ENCODE measurements at regions not wholly inside any gene's neighbourhood (a gene's known extent, or its start where the extent isn't known, plus 50 kb on each side); places are given as distances from the start of the nearest gene placed in this dataset.
"Not testable (repeated sequence)": the region's sequence is repeated elsewhere in the genome, so short reads cannot be mapped to it uniquely, and the experiment has no call there.

DNA sequence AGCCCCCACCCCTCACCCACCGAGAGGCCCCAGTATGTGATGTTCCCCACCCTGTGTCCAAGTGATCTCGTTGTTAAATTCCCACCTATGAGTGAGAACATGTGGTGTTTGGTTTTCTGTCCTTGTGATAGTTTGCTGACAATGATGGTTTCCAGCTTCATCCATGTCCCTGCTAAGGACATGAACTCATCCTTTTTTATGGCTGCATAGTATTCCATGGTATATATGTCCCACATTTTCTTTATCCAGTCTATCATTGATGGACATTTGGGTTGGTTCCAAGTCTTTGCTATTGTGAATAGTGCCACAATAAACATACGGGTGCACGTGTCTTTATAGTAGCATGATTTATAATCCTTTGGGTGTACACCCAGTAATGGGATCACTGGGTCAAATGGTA lies 79.2 kb downstream of the PXDC1 start:
- DNase-seq: not testable (repeated sequence)

DNA sequence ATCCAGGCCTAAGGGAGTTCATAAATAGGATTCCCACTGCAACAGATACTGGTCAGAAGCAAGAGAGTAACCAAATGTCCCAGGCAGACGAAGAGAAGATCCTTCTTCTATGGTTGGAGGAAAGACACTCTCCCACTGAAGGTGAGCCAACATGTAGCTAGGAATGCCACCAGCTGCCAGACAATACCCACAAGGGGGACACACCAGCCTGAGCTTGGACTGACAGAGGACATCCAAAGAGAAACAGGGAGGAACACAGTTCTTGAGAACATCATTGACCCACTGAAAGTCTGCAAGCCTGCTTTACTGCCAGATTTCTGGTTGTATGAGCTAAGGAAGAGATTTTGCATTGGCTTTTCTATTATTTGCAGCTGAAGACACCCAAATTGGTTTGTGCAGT lies 80.1 kb downstream of the PXDC1 start:
- no peak for DNase-seq

DNA sequence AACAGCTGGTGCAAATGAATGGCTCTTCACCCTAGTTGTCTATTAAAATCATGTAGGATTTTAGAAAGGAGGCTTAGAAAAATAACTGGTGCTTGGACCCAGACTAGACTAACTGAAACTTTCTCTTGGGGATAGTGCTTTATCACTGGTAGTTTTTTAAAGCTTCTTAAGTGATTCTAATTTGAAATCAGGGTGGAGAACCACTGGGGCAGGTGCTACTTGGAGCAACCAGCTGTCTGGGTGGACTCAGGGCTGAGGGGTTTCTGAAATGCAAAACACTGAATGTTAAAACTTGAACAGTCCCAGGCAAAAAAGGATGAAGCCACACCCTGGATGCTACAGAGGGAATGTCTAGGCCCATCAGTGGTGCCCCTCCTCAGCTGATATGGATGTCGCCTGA lies 81.2 kb downstream of the PXDC1 start:
- DNase-seq: no peak

DNA sequence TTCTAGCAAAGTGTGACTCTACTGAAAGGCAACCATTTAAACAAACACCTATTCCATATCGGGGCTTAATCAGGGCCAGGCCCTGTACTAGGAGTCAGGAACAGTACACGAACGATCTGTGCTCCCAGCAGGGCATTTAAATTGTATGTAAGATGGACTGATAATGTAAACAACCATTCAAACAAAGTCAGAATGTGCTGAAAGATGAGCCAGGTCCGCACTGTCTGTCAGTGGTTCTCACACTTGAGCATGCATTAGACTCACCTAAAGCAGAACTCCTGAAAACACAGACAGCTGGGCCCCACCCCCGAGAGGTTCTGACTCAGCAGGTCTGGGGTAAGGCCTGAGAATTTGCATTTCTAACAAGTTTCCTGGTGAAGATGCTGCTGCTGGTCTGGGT lies 81.6 kb downstream of the PXDC1 start:
- DNase-seq: peak; percentile 77

DNA sequence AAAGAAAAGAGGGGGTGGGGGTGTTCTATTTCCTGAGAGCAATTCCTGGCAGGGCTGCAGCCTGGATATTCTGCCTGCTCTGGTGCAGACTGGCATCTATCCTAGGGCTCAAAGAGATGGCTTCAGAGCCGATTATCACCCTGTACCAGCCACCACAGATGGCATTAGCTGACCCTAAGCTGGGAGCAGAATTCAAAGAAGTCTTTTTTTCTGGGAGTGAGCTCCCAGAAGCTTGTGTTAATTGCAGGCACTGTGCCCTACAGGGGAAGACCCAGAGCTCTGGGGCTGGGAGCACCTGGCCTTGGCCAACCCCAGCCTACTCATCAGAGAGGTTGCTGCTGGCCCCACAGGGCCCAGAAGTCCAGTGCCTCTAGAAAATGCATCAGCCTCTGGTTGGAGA lies 85.9 kb downstream of the PXDC1 start:
- no peak for DNase-seq

DNA sequence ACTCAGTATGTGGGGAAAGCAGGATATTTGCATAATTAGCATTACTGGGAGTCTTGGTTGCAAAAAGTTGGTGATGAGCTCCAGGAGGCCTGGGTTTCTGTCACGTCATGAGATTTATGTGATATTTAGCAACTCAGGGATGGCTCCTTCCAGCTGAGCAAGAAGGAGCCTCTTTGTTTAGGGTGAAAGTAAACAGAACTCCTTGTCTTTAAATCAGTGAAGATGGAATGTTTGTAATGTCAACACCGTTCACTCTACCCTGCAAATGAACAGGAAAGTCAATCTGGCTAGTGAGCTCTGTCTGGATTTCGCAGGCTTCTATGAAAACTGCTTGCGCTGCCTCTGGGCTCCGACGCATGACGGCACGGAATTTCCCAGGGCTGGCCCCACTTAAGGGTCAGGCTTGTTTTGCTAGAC lies 86.9 kb downstream of the PXDC1 start:
- DNase-seq: peak; percentile 97

DNA sequence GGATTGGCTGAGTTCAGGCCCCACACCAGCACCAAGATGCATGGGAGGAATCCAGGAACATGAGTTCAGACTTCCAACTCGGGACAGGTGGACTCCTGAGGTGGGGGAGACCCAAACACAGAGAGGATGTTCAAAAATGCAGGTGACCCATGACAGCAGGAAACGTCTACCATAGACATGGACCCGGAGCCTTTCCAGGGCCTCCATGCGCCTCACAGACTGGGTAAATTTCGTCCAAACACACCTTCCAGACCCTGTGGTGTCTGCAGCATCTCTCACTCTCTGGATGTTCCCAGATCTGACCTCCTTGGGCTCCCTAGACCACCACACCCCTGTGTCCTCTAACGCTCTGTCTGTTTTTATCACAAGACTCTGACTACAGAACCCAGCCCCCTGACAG lies 87.7 kb downstream of the PXDC1 start:
- DNase-seq: no peak

DNA sequence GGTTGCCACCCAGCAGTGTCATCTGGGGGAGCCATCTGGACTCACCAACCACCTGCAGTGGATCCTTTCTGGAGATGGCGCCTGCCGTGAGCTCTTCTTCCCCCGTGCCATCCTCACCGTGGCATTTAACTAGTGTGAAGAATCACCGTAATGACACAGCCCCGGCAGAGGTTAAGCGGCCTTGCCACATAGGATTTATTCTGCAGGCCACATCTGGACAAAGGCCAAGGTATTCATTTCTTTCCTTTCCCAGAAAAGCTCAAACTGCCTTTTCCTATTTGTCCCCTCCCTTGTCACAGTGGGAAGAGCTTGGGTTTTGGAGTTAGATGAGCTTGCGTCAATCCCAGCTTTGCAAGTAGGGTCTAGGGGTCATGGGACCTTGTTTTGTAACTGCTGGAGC lies 88.4 kb downstream of the PXDC1 start:
- no peak for DNase-seq

DNA sequence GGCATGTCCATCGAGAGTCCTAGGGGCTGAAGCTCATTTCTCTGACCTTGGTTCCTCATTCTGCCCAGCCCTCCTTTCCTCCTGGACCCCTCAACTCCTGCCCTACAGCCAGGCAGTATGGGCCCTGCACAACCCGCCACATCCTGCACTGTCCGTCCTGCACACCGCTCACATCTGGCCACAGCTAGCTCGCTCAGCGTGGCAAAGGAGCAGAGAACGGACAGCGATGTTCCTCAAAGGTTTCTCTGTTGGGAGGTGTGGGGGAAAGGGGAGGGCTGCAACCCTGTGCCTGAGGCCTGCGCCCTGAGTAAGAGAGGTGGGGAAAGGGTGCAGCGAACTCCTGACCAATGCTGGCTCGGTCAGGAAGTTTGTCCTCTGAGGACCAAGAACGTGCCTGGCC lies 90.1 kb downstream of the PXDC1 start:
- DNase-seq: no peak

DNA sequence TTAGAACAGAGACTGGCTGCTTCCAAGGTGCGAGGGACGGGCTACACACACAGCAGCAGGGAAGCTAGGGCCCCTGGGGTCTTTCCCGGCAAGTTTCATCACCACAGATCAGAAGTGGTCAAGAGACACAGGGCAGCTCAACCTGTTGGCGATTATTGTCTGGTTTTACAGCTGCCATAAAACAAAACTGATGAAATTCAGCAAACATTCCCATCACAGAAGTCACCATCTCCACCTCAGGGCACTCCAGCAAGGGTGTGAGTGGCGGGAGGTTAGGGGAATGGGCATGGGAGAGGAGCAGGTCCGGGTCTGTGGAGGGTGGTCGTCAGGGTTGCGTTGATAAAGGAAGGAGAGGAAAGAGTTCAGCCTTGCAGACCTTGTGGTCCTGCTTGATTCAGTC lies 91.0 kb downstream of the PXDC1 start:
- DNase-seq: no peak

DNA sequence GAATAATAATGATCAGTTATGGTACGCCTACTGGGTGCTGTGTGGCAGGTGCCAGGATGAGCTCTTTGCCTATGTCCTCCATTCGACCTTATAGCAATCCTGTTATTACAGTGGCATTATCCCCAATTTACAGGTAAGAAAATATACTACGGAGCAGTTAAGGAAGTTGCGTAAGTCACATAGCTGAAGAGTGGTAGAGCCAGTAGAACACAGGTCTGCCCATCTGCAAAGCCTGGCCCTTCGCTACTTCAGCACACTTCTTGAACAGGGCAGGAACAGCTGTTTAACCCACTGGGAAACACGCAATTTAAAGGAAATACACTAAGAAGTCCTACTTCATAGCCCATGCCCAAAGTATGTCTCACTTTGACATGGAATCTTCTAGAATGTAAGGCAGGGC lies 91.8 kb downstream of the PXDC1 start:
- DNase-seq: no peak

DNA sequence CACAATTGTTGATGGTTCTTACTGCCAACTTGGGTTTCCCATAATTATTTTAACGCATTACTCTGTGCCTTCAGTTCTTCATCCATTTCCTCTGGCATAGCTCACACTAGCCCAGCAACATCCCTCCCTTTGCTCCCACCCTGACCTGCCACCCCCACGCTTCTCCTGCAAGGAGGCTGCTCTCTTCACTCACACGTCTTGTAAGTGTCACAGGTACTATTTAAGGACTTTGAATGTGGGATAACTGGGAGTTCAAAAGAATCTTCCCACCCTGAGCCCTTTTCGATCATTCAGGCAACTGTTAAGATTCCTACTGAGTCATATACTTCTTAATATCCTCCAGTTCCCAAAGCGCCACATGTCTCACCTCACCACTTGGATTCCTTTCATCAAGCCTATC lies 95.4 kb downstream of the PXDC1 start:
- no peak for DNase-seq

DNA sequence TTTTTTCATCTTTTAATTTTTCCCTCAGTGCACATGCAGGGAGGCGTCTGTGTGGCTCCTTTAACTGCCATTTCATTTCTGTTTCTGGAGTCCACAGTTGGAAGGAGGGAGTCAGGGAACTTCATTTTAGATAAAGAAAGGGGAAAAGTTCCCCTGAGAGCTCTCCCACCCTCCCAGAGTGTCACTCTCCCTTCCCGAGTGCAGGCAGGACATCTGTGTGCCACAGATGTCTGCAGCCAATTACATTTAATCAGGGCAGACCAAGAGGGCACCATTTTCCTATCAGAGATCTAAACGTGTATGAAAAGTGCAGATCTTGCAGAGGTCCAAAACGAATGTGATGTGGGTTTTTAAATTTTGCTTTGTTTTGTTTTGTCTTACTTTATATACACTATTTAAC lies 96.6 kb downstream of the PXDC1 start:
- no peak for DNase-seq

DNA sequence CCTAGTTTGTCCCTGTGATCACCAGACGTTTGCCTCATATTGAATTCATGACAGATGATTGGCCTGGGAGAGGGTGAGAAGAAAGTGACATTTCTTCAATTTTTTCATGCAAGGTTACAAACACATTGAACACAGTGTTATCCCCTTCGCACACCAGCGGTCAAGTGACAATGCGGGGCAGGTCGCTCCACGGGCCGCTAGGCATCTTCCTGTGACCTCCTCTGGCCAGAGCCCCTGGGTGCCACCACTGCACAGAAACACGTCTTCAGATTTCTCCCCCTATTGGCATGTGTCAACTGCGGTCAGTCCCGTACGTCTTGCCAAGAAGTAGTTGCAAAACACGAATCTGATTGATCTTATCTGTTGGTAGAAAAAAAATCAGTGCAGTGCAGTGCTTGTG lies 97.1 kb downstream of the PXDC1 start:
- no peak for DNase-seq

DNA sequence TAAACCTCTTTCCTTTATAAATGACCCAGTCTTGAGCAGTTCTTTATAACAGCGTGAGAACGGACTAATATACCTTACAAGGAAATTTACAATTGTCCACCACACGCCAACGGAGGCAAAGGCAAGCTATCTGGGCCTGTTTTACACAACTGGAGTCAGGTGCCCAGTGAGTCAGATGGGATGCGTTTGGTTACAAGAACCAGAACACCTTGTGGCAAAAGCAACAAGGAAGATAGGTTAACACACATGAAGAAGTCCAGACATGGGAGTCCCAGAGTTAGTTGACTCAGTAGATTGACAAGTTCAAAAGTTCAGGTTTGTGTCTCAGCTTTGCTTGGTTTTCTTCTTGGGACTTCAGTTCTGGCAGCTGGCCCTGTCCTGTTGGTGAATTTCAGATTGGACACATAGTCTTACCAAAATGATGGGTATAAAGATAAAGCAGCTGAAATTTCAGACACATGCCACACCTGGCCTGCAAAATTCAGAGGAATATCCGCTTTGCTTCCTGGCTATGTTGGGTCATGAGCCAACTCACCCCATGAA lies 97.9 kb downstream of the PXDC1 start:
- DNase-seq: no peak

DNA sequence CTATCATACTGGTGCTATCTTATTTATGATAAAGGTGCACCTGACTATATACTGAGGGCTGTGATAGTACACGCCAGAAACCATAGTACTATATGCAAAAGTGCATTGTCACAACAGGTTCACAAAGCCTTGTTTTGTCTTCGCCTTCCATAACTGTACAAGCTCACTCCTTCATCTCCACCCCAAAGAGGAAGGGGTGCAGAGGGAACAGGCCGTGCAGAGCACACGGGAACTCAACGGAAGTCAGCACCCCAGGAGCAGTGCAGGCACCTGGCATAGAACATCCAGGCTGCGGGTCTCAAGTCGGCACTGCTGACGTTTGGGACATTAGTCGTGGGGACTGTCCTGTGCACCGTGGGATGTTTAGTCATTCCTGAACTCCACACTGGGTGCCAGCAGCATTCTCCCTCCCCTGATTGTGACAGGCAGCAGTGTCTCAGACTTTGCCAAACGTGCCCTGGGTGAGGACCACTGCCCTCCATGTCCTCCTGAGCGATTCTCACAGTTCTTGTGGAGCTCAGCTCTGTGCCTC lies 99.7 kb downstream of the PXDC1 start:
- DNase-seq: no peak

DNA sequence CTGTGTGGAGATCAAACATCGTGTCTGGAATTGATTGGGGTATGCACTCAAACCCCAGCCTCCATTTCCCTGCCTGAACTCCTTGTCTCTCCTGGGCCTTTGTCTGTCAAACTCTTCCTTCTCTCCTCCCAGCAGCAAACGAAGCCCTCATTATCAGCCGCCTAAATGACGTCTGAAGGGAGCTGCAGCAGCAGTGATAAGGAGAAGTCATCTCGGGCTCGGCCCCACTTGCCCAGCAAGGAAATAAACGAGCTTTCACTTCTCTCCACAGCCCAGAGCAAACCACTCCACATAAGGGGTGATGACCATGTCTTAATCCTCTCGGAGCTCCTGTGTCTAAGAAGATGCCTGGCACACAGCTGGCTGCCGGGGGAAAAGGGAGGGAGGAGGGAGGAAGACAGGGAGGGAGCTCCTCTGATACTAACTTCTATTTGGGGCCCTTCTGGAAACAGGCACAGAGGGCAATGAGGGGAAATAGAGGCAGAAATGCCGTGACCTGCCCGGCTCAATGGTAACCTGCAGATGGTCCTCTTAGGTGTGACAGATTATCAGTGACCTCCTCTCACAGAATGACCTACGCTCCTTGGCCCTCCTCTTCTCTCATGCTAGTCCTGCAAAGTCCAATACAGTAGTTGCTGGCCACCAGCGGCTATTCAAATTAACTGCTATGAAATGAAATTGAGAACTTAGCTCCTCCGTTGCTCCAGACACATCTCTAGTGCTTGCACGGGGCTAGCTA lies 100.4 kb downstream of the PXDC1 start:
- DNase-seq: no peak

DNA sequence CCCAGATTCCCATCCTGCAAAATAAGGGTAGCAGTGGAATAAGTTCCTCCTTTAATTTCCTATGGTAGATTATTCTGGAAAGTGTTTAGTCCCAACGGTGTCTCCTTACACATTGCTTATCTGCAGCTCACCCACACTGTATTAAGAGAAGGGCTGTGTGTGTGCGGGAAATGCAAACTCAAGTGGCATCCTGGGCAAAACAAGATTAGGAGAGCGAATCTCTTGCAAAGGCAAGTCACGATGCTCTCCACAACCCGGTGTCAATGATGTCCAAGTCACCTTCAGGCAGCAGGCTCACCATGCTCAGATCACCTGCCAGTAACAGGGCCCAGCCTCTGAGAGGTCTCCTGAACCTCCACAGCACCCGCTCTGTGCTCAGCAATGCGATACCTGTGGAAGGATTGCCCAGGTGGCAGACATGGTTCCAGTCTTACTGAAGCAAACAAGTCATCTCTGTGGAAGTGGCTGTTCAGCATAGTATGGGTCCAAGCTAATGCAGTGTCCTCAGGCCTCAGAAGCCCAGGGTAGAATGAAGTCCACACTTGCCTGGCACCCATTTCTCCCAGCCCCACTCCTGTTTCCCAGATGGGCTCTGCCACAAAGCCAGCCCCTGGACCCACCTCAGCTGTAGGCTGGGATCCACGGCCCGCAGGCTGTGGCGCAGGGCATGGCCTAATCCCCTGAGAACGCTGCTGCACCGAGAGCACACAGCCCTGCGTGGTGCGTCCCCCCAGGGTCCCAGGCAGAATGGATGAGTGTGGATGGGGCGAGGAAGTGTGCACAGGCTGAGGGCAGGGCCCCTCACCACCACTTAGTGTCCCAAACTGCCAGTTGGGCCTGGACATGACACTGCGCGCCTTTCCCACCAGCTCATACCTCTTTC lies 101.2 kb downstream of the PXDC1 start:
- DNase-seq: no peak

DNA sequence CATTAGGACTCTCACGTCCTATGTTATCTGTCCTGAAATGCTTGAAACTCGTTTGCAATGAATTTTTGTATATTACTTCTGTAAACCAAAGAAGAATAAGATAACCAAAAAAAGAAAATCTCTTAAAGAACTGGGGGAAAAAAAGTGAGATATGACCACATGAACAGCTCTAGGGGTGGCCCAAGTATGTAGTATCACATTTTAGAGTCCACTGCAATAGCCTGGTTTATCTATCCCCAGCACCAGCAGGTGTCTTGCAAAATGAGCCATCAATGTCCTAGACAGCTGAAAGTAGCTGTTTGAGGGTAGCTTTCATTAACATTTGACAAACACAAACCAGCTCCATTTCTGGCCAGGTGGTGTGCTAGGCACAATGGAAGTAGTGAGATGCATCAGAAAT lies 102.8 kb downstream of the PXDC1 start:
- no peak for DNase-seq

DNA sequence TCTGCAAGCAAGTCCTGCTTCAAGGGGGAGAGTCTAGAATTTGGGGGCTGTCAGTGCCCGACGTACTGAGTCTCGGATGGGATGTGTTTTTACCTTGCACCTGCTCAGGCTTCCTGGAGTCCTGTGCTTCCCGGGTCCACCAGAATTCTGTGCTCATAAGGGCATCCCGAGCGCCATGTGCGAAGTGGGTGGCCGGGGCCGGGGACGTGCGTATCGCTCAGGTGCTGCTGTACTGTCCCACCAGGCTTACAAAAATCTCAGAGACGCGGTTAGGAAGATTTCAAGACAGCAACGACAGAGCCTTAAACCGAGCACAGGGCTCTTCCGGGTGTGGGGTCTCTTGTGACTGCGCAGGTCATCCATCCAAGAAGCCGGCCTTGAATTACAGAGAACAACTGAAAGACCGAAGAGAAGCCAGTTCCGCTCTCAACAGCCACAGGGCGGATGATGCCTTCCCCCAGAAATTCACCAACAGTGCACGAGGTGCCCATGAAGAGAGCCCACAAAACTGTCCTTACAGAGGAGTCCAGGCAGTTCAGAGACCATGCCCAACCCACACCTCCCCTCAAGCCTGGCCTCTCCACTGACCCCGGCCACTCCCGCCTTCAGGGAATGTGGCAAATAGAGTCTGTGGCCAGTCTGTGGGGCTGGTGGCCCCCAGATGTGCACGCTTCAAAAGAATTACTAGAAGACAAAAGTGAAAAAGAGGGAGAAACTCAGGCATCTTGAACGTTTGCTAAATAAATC lies 104.7 kb downstream of the PXDC1 start:
- no peak for DNase-seq

DNA sequence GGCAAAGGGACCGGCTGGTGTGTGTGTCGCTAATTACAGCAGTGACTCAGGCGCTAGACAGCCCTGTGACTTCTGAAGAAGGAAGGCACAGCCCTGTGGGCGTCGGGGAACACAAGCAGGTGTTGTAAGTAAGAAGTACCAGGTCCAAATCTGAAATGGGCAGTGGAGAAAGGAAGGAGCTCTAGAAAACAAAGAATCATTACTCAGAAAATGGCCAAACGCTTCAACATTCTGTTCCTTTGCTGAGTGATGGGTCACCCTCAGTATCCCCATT lies 106.8 kb downstream of the PXDC1 start:
- peak; percentile 78 for DNase-seq

DNA sequence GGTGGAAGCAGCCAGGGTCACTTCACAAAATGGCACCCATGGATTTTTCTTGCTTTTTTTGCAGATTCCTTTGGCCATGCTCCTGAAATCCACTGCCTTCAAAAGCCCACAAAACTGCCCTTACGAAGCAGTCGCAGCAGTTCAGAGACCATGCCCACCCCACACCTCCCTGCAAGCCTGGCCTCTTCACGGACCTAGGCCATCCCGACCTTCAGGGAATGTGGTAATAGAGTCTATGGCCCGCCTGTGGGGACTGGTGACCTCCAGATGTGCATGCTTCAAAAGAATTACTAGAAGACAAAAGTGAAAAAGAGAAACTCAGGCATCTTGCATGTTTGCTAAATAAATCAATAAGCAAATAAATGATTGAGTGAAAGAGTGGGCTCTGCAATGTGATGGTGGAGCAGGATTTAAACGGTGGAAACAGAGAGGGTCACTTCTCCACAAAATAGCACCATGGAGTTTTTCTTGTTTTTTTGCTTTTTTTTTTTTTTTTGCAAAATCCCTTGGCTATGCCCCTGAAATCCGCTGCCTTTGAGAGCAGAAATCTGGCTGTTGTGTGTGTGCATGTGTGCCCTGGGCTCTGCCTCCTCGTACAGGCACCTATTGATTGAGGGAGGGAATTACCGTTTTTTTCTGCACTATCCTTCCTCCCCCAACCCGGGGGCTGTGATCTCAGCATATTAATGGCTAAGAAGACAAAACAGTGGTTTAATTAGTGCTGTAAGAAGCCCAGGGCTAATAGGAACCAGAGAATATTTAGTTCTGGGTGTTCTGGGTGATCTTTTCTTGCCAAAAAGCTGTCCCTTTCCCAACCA lies 107.4 kb downstream of the PXDC1 start:
- no peak for DNase-seq

DNA sequence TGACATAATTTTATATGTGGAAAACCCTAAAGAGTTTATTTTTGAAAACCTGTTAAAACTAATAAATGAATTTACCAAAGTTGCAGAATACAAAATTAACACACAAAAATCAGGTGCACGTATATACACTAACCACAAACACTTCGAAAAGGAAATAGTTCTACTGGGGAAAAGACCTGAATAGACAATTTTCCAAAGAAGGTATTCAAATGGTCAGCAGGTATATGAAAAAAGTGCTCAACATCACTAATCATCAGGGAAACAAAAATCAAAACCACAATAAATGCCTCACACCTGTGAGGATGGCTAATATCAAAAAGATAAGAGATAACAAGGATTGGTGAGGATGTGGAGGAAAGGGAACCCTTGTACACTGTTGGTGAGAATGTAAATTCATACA lies 110.6 kb downstream of the PXDC1 start:
- no peak for DNase-seq

All from islet precursor cell (in vitro differentiated cells).